ENCODE measurements at regions not wholly inside any gene's neighbourhood (a gene's known extent, or its start where the extent isn't known, plus 50 kb on each side); places are given as distances from the start of the nearest gene placed in this dataset.
"Not testable (repeated sequence)": the region's sequence is repeated elsewhere in the genome, so short reads cannot be mapped to it uniquely, and the experiment has no call there.

DNA sequence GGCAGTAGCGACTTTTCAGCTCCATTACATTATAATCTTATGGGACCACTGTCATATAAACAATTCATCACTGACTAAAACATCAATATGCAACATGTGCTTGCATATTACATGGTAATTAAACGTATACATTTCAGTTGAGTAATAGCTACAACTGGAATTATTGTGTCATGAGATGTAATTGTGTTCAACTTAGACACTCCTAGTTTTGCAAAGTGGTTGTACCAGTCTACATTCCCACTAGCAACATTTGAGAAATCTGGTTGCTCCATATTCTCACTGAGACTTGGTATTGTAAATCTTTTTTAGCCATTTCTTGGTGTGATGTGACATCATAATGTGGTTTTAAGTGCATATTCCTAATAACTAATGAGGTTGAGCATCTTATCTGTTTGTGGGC lies 90.0 kb downstream of the CAPZA3 start:
- Histone ChIP-seq H3K4me3 (no peak overlapping the region), H3K27me3 (ENCODE audit: low read depth) (no peaks in the 10 kb centered on the region), H3K27ac (replicated peaks) (no peak overlapping the region), H3K4me1 (no peaks in the 10 kb centered on the region), H3K9me3 (replicated peaks) (peaks cover 19% of the 10 kb centered on the region), H3K36me3 (no peaks in the 10 kb centered on the region)
- TF ChIP-seq, protein P1, sequence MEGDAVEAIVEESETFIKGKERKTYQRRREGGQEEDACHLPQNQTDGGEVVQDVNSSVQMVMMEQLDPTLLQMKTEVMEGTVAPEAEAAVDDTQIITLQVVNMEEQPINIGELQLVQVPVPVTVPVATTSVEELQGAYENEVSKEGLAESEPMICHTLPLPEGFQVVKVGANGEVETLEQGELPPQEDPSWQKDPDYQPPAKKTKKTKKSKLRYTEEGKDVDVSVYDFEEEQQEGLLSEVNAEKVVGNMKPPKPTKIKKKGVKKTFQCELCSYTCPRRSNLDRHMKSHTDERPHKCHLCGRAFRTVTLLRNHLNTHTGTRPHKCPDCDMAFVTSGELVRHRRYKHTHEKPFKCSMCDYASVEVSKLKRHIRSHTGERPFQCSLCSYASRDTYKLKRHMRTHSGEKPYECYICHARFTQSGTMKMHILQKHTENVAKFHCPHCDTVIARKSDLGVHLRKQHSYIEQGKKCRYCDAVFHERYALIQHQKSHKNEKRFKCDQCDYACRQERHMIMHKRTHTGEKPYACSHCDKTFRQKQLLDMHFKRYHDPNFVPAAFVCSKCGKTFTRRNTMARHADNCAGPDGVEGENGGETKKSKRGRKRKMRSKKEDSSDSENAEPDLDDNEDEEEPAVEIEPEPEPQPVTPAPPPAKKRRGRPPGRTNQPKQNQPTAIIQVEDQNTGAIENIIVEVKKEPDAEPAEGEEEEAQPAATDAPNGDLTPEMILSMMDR (IDR thresholded peaks at IDR 0.05; ENCODE audit: borderline replicate concordance), result no peak
- no peak for DNase-seq
- intact Hi-C loops (cut with micrococcal nuclease), result no loop called here

DNA sequence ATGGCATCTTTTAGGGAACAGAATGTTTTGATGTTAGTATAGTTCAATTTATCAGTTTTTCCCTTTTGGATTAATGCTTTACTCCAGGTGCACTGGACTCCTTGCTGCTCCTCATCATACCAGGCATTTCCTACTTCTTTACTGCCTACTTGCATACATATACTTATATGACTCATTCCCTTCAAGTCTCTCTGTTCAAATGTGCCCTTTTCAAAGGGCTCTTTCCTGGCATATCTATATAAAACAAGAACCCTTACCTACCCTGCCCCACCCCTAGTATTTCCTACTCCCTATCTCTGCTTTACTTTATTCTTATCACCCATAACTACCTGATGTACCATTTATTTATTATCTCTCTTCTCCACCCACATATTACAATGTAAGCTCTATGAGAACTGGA lies 90.6 kb downstream of the CAPZA3 start:
- TF ChIP-seq, protein P1 (IDR thresholded peaks at IDR 0.05; ENCODE audit: borderline replicate concordance), result no peak
- H3K27me3 ChIP-seq (ENCODE audit: low read depth), result no peaks in the 10 kb centered on the region
- peaks cover 19% of the 10 kb centered on the region for H3K9me3 ChIP-seq (replicated peaks)
- no peaks in the 10 kb centered on the region for H3K36me3 ChIP-seq
- no peak overlapping the region for H3K27ac ChIP-seq (replicated peaks)
- no peak overlapping the region for H3K4me3 ChIP-seq
- H3K4me1 ChIP-seq, result no peaks in the 10 kb centered on the region
- intact Hi-C loops (cut with micrococcal nuclease), result no loop called here
- no peak for DNase-seq

DNA sequence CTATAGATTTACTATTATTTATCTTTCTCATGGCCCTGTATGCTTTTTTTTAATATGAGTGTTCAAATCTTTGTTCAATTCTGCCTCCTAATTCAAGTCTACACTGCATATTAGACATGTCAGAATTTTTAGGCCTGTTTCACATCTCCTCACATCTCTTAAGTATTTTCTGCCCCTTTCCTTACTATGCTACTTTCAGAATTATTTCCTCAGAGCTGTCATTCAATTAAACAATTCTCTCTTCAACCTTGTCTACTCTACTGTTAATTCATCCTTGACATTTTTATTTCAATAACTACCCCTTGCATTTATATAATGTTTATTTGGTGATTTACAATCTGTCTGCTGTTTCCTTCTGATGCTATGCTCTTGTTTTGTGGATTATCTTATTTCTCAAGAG lies 91.1 kb downstream of the CAPZA3 start:
- Histone ChIP-seq H3K4me3 (no peak overlapping the region), H3K9me3 (replicated peaks) (peaks cover 19% of the 10 kb centered on the region), H3K27ac (replicated peaks) (no peak overlapping the region), H3K4me1 (no peaks in the 10 kb centered on the region), H3K36me3 (no peaks in the 10 kb centered on the region), H3K27me3 (ENCODE audit: low read depth) (no peaks in the 10 kb centered on the region)
- intact Hi-C loops (cut with micrococcal nuclease), result no loop called here
- no peak for DNase-seq
- TF ChIP-seq, protein P1 (IDR thresholded peaks at IDR 0.05; ENCODE audit: borderline replicate concordance), result no peak

DNA sequence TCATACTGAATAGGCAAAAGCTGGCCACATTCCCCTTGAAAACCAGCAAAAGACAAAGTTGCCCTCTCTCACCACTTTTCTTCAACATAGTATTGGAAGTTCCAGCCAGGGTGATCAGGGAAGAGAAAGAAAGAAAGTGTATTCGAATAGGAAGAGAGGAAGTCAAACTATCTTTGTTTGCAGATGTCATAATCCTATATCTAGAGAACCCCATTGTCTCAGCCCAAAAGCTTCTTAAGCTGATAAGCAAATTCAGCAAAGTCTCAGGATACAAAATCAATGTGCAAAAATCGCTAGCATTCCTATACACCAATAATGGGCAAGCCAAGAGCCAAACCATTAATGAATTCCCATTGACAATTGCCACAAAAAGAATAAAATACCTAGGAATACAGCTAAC lies 95.0 kb downstream of the CAPZA3 start:
- peaks cover 19% of the 10 kb centered on the region for H3K9me3 ChIP-seq (replicated peaks)
- H3K4me3 ChIP-seq; H3K36me3 ChIP-seq; H3K27ac ChIP-seq (replicated peaks); DNase-seq; H3K4me1 ChIP-seq; H3K27me3 ChIP-seq (ENCODE audit: low read depth); intact Hi-C loops (cut with micrococcal nuclease): not testable (repeated sequence)

DNA sequence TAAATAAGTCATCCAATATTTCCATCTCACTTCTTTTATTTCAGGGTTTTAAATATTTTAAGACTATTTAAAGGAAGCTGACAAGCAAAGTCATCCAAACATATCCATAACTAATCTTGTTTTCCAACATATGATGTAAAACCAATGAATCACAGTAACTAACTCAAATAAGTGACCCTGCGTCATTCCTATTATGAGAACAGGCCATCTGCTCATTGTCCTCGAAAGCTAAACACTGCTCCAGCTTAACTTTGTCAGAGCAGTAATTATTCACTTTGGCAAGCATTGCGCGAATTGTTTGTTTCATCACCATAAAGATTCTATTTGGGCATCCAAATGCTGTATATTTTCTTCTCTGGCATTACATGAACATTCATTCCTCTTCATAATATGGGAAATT lies 99.1 kb downstream of the CAPZA3 start:
- TF ChIP-seq, protein P1 (IDR thresholded peaks at IDR 0.05; ENCODE audit: borderline replicate concordance), result no peak
- Histone ChIP-seq H3K9me3 (replicated peaks) (peaks cover 12% of the 10 kb centered on the region), H3K4me1 (no peaks in the 10 kb centered on the region), H3K36me3 (no peaks in the 10 kb centered on the region), H3K4me3 (no peak overlapping the region), H3K27me3 (ENCODE audit: low read depth) (no peaks in the 10 kb centered on the region), H3K27ac (replicated peaks) (no peak overlapping the region)
- intact Hi-C loops (cut with micrococcal nuclease), result no loop called here
- no peak for DNase-seq

DNA sequence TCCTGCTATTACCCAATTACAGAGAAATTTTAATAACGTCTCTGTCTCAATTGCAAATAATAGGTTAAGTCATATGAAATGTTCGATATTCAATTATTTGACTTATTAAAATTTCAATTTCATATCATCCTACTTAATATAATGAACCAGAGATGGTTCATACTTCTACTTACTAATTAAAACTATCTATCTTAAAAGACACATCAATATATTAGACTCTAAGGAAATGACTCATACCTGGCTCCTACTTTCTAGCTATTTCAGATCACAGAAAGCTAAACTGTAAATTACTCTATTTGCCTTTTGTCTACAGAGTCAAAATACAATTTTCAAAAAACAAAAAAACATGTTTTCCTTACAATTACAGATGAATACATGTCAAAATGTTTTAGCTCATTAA lies 99.6 kb downstream of the CAPZA3 start:
- TF ChIP-seq, protein P1 (IDR thresholded peaks at IDR 0.05; ENCODE audit: borderline replicate concordance), result no peak
- DNase-seq, result no peak
- no peak overlapping the region for H3K4me3 ChIP-seq
- H3K27ac ChIP-seq (replicated peaks), result no peak overlapping the region
- H3K4me1 ChIP-seq, result no peaks in the 10 kb centered on the region
- intact Hi-C loops (cut with micrococcal nuclease), result no loop called here
- peaks cover 12% of the 10 kb centered on the region for H3K9me3 ChIP-seq (replicated peaks)
- no peaks in the 10 kb centered on the region for H3K27me3 ChIP-seq (ENCODE audit: low read depth)
- no peaks in the 10 kb centered on the region for H3K36me3 ChIP-seq

DNA sequence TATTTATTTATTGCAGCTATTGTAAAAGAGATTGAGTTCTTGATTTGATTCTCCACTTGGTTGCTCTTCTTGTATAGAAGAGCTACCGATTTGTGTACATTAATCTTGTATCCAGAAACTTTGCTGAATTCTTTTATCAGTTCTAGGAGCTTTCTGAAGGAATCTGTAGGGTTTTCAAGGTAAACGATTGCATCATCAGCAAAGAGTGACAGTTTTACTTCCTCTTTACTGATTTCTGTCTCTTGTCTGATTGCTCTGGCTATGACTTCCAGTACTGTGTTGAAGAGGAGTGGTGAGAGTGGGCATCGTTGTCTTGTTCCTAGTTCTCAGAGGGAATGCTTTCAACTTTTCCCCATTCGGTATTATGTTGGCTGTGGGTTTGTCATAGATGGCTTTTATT lies 103.1 kb downstream of the CAPZA3 start:
- H3K4me3 ChIP-seq; DNase-seq; H3K27ac ChIP-seq (replicated peaks); H3K27me3 ChIP-seq (ENCODE audit: low read depth); H3K36me3 ChIP-seq; intact Hi-C loops (cut with micrococcal nuclease); H3K4me1 ChIP-seq: not testable (repeated sequence)
- peaks cover 12% of the 10 kb centered on the region for H3K9me3 ChIP-seq (replicated peaks)

Data from left ventricle myocardium inferior (tissue), 1 donor.